Erythroblast (primary cell): ENCODE measurements at regions not wholly inside any gene's neighbourhood (a gene's known extent, or its start where the extent isn't known, plus 50 kb on each side); places are given as distances from the start of the nearest gene placed in this dataset.

Source experiments
- GATA1 ChIP-seq: IDR thresholded peaks from 2 replicates; pipeline ENCODE4 v1.6.1; 2011; ENCODE audit warnings: low read depth, mild to moderate bottlenecking, control low read depth, low read length, moderate library complexity
- POLR2A ChIP-seq: IDR thresholded peaks from 2 replicates; pipeline ENCODE4 v1.6.1; 2011; ENCODE audit warnings: mild to moderate bottlenecking, low read length

DNA sequence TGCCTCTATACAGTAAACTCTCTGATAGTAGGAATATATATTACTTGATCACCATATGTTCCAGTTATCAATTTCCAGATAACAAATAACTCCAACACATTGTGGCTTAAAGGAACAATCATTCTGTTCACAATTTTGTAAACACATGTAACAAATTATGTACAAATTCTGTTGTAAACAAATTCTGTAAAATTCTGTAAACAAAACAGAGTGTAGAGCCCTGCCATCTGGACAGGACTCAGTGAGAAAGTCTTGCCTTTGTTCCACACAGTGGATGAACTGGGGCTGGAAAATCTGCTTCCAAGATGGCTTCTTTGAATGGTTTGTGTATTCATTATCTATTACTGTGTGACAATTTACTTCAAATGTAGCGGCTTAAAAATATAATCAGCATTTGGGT, 69.0 kb upstream of the LRRC7 start:
- TF ChIP-seq POLR2A (no peak), GATA1 (no peak)
